Mesendoderm (in vitro differentiated cells): ENCODE measurements at regions not wholly inside any gene's neighbourhood (a gene's known extent, or its start where the extent isn't known, plus 50 kb on each side); places are given as distances from the start of the nearest gene placed in this dataset.

Experiments
- DNase-seq: peaks from one replicate; pipeline ENCODE4 v3.0.0; 2013
- H2AK5ac ChIP-seq: 2 replicates; pipeline ENCODE4 v1.6.1; 2013; ENCODE audit warnings: low read length, inconsistent platforms
- H2BK120ac ChIP-seq: 2 replicates; pipeline ENCODE4 v1.6.1; 2013; ENCODE audit warnings: low read depth, mild to moderate bottlenecking, low read length, moderate library complexity, mixed read lengths
- H2BK15ac ChIP-seq: replicated peaks from 2 replicates; pipeline ENCODE4 v1.6.1; 2013; ENCODE audit warnings: low read depth, mild to moderate bottlenecking, moderate library complexity
- H2BK5ac ChIP-seq: 2 replicates; pipeline ENCODE4 v1.6.1; 2013; ENCODE audit warnings: low read length, inconsistent platforms
- H3K18ac ChIP-seq: 2 replicates; pipeline ENCODE4 v1.6.1; 2013; ENCODE audit warnings: mild to moderate bottlenecking, low read length, mixed read lengths
- H3K23ac ChIP-seq: one replicate; pipeline ENCODE4 v1.6.1; 2013; ENCODE audit warnings: low read length
- H3K27ac ChIP-seq: 2 replicates; pipeline ENCODE4 v1.5.1; 2013; ENCODE audit warnings: low read depth, mild to moderate bottlenecking, inconsistent platforms, low read length, moderate library complexity
- H3K27me3 ChIP-seq: 2 replicates; pipeline ENCODE4 v1.6.1; 2013; ENCODE audit warnings: low read length, control low read depth, mild to moderate bottlenecking, inconsistent platforms; ENCODE audit not compliant: insufficient read depth, poor library complexity
- H3K36me3 ChIP-seq: 2 replicates; pipeline ENCODE4 v1.6.1; 2013; ENCODE audit warnings: low read length, inconsistent platforms; ENCODE audit not compliant: control insufficient read depth, insufficient read depth
- H3K4ac ChIP-seq: one replicate; pipeline ENCODE4 v1.6.1; 2013; ENCODE audit warnings: low read depth, mild to moderate bottlenecking, low read length, moderate library complexity
- H3K4me1 ChIP-seq: 2 replicates; pipeline ENCODE4 v1.6.1; 2013; ENCODE audit warnings: low read depth, low read length, inconsistent platforms; ENCODE audit not compliant: control insufficient read depth
- H3K4me2 ChIP-seq: 2 replicates; pipeline ENCODE4 v1.6.1; 2013; ENCODE audit warnings: low read length
- H3K4me3 ChIP-seq: 2 replicates; pipeline ENCODE4 v1.5.1; 2013; ENCODE audit warnings: mild to moderate bottlenecking, low read length
- H3K56ac ChIP-seq: one replicate; pipeline ENCODE4 v1.6.1; 2013; ENCODE audit warnings: low read length
- H3K79me1 ChIP-seq: 2 replicates; pipeline ENCODE4 v1.6.1; 2013; ENCODE audit warnings: low read length, inconsistent platforms
- H3K79me2 ChIP-seq: 2 replicates; pipeline ENCODE4 v1.6.1; 2013; ENCODE audit warnings: mild to moderate bottlenecking, low read length; ENCODE audit not compliant: control insufficient read depth, insufficient read depth
- H3K9ac ChIP-seq: 2 replicates; pipeline ENCODE4 v1.6.1; 2013; ENCODE audit warnings: low read length, inconsistent platforms
- H4K5ac ChIP-seq: one replicate; pipeline ENCODE4 v1.6.1; 2013; ENCODE audit warnings: low read length
- H4K8ac ChIP-seq: one replicate; pipeline ENCODE4 v1.6.1; 2013; ENCODE audit warnings: low read depth, mild to moderate bottlenecking, control low read depth, low read length, moderate library complexity
- WGBS: extraction: QIAGEN DNeasy Blood & Tissue Kit; methylation state at CpG from one replicate; pipeline ENCODE4 v1.1.7; 2013; ENCODE audit warnings: low lambda C conversion rate, missing lambda C conversion rate; ENCODE audit not compliant: insufficient coverage; ENCODE audit errors: extremely low coverage; 5-methylcytosine and 5-hydroxymethylcytosine counted together

GRCh38 chr6:79787626-79788025 is 156.5 kb downstream of the SH3BGRL2 start:
- Histone ChIP-seq H4K8ac (no peak overlapping the region), H3K79me1 (no peaks in the 10 kb centered on the region), H3K4ac (no peak overlapping the region), H3K4me3 (no peak overlapping the region), H2BK5ac (no peak overlapping the region), H3K36me3 (no peaks in the 10 kb centered on the region), H3K23ac (no peak overlapping the region), H3K27me3 (no peaks in the 10 kb centered on the region), H3K4me1 (no peaks in the 10 kb centered on the region), H3K79me2 (no peaks in the 10 kb centered on the region), H2BK15ac (no peak overlapping the region), H2BK120ac (no peak overlapping the region), H3K27ac (no peak overlapping the region), H3K9ac (no peak overlapping the region), H3K4me2 (no peak overlapping the region), H3K56ac (no peak overlapping the region), H2AK5ac (no peak overlapping the region), H4K5ac (no peak overlapping the region), H3K18ac (no peak overlapping the region)
- DNase-seq: no peak
- no CpG with 5 or more reads among the region's 3 CpGs for WGBS

GRCh38 chr6:79784395-79784753 is 153.2 kb downstream of the SH3BGRL2 start:
- no peak overlapping the region for H3K4ac ChIP-seq
- H3K23ac ChIP-seq: no peak overlapping the region
- H3K4me3 ChIP-seq: no peak overlapping the region
- H3K79me1 ChIP-seq: no peaks in the 10 kb centered on the region
- H2BK15ac ChIP-seq: no peak overlapping the region
- H3K4me1 ChIP-seq: no peaks in the 10 kb centered on the region
- no peak overlapping the region for H2AK5ac ChIP-seq
- H3K36me3 ChIP-seq: no peaks in the 10 kb centered on the region
- no peak overlapping the region for H4K5ac ChIP-seq
- WGBS: no CpG with 5 or more reads among the region's 3 CpGs
- no peak overlapping the region for H3K56ac ChIP-seq
- no peak overlapping the region for H3K4me2 ChIP-seq
- H4K8ac ChIP-seq: no peak overlapping the region
- H2BK120ac ChIP-seq: no peak overlapping the region
- H3K27me3 ChIP-seq: no peaks in the 10 kb centered on the region
- H3K9ac ChIP-seq: no peak overlapping the region
- no peak overlapping the region for H3K27ac ChIP-seq
- H3K79me2 ChIP-seq: no peaks in the 10 kb centered on the region
- no peak overlapping the region for H3K18ac ChIP-seq
- no peak for DNase-seq
- H2BK5ac ChIP-seq: no peak overlapping the region

GRCh38 chr6:79783670-79784394 is 152.7 kb downstream of the SH3BGRL2 start:
- H3K27me3 ChIP-seq: no peaks in the 10 kb centered on the region
- no peaks in the 10 kb centered on the region for H3K79me2 ChIP-seq
- no peak for DNase-seq
- H3K18ac ChIP-seq: no peak overlapping the region
- H3K4ac ChIP-seq: no peak overlapping the region
- WGBS: no CpG with 5 or more reads among the region's 4 CpGs
- H3K27ac ChIP-seq: no peak overlapping the region
- no peaks in the 10 kb centered on the region for H3K79me1 ChIP-seq
- no peak overlapping the region for H2BK120ac ChIP-seq
- H3K4me2 ChIP-seq: no peak overlapping the region
- H3K4me1 ChIP-seq: no peaks in the 10 kb centered on the region
- no peak overlapping the region for H2BK5ac ChIP-seq
- H3K56ac ChIP-seq: no peak overlapping the region
- no peak overlapping the region for H3K9ac ChIP-seq
- H4K5ac ChIP-seq: no peak overlapping the region
- H2BK15ac ChIP-seq: no peak overlapping the region
- H3K23ac ChIP-seq: no peak overlapping the region
- no peak overlapping the region for H4K8ac ChIP-seq
- no peaks in the 10 kb centered on the region for H3K36me3 ChIP-seq
- H3K4me3 ChIP-seq: no peak overlapping the region
- no peak overlapping the region for H2AK5ac ChIP-seq

- Histone ChIP-seq H3K23ac (no peak overlapping the region), H4K8ac (no peak overlapping the region), H2BK15ac (no peak overlapping the region), H3K27me3 (no peaks in the 10 kb centered on the region), H3K27ac (no peak overlapping the region), H2BK120ac (no peak overlapping the region), H3K56ac (no peak overlapping the region), H3K79me2 (no peaks in the 10 kb centered on the region), H2AK5ac (no peak overlapping the region), H3K4me2 (no peak overlapping the region), H4K5ac (no peak overlapping the region), H3K9ac (no peak overlapping the region), H2BK5ac (no peak overlapping the region), H3K4me1 (no peaks in the 10 kb centered on the region), H3K79me1 (no peaks in the 10 kb centered on the region), H3K18ac (no peak overlapping the region), H3K36me3 (no peaks in the 10 kb centered on the region), H3K4ac (no peak overlapping the region), H3K4me3 (no peak overlapping the region)
- DNase-seq: no peak
- no CpG with 5 or more reads among the region's 5 CpGs for WGBS
These were observed 151.9 kb downstream of the SH3BGRL2 start for GRCh38 chr6:79782792-79783580.

GRCh38 chr6:79781916-79782315 is 150.8 kb downstream of the SH3BGRL2 start:
- Histone ChIP-seq H2AK5ac (no peak overlapping the region), H3K79me1 (no peaks in the 10 kb centered on the region), H3K18ac (no peak overlapping the region), H2BK5ac (no peak overlapping the region), H3K9ac (no peak overlapping the region), H3K4ac (no peak overlapping the region), H3K79me2 (no peaks in the 10 kb centered on the region), H2BK120ac (no peak overlapping the region), H3K36me3 (no peaks in the 10 kb centered on the region), H3K4me1 (no peaks in the 10 kb centered on the region), H3K4me2 (no peak overlapping the region), H3K27me3 (no peaks in the 10 kb centered on the region), H3K23ac (no peak overlapping the region), H4K8ac (no peak overlapping the region), H3K27ac (no peak overlapping the region), H3K56ac (no peak overlapping the region), H4K5ac (no peak overlapping the region), H2BK15ac (no peak overlapping the region), H3K4me3 (no peak overlapping the region)
- DNase-seq: no peak
- WGBS: no CpG with 5 or more reads among the region's 4 CpGs
